GM23338 (cell line): ENCODE measurements at regions not wholly inside any gene's neighbourhood (a gene's known extent, or its start where the extent isn't known, plus 50 kb on each side); places are given as distances from the start of the nearest gene placed in this dataset.

ENCODE experiments used
- ATAC-seq: fragments of 200-7000 bp; cut with Tn5 transposase; 3 replicates; pipeline ENCODE4 v1.9.1; 2020
- DNase-seq: peaks from one replicate; pipeline ENCODE4 v3.0.0-alpha.2; 2015; ENCODE audit warnings: low spot score
- H2AFZ ChIP-seq: fragments of 200-600 bp; sonication (generic); 2 replicates; pipeline ENCODE4 v1.8.0; 2016; ENCODE audit warnings: antibody characterized with exemption, mild to moderate bottlenecking, moderate library complexity
- H3F3A ChIP-seq: fragments of 200-600 bp; sonication (generic); replicated peaks from 2 replicates; pipeline ENCODE4 v1.8.0; 2017; ENCODE audit warnings: antibody characterized with exemption, mixed run types, low read depth
- H3K27ac ChIP-seq: fragments of 200-600 bp; sonication (generic); 2 replicates; pipeline ENCODE4 v1.6.1; 2016; ENCODE audit warnings: low read depth
- H3K27me3 ChIP-seq: fragments of 200-600 bp; sonication (generic); 2 replicates; pipeline ENCODE4 v1.8.0; 2016; ENCODE audit warnings: mild to moderate bottlenecking, mixed run types, moderate library complexity; ENCODE audit not compliant: insufficient read depth
- H3K36me3 ChIP-seq: fragments of 200-600 bp; sonication (generic); 2 replicates; pipeline ENCODE4 v1.8.0; 2016; ENCODE audit warnings: mild to moderate bottlenecking; ENCODE audit not compliant: insufficient read depth
- H3K4me1 ChIP-seq: fragments of 200-600 bp; sonication (generic); 2 replicates; pipeline ENCODE4 v1.8.0; 2016; ENCODE audit warnings: mild to moderate bottlenecking, moderate library complexity; ENCODE audit not compliant: insufficient read depth
- H3K4me2 ChIP-seq: fragments of 200-600 bp; sonication (generic); 2 replicates; pipeline ENCODE4 v1.7.1; 2017; ENCODE audit warnings: mixed run types
- H3K4me3 ChIP-seq: fragments of 200-600 bp; sonication (generic); 2 replicates; pipeline ENCODE4 v1.6.1; 2016; ENCODE audit warnings: mixed run types
- H3K79me2 ChIP-seq: fragments of 200-600 bp; sonication (generic); replicated peaks from 2 replicates; pipeline ENCODE4 v1.8.0; 2017; ENCODE audit warnings: mild to moderate bottlenecking; ENCODE audit not compliant: insufficient read depth
- H3K9me2 ChIP-seq: fragments of 200-600 bp; sonication (generic); 2 replicates; pipeline ENCODE4 v1.8.0; 2017; ENCODE audit not compliant: insufficient read depth
- H4K20me1 ChIP-seq: fragments of 200-600 bp; sonication (generic); replicated peaks from 2 replicates; pipeline ENCODE4 v1.8.0; 2017; ENCODE audit warnings: mild to moderate bottlenecking; ENCODE audit not compliant: insufficient read depth
- H3K27ac Mint-ChIP-seq: 2 replicates; pipeline ENCODE4 v1.8.0; 2020; ENCODE audit warnings: inconsistent platforms, mild to moderate bottlenecking, moderate library complexity, mixed read lengths
- H3K27me3 Mint-ChIP-seq: 3 replicates; pipeline ENCODE4 v1.8.0; 2022; ENCODE audit warnings: low read depth, mild to moderate bottlenecking, moderate library complexity, mixed read lengths, inconsistent platforms; ENCODE audit not compliant: insufficient read depth, poor library complexity
- H3K36me3 Mint-ChIP-seq: 3 replicates; pipeline ENCODE4 v1.8.0; 2021; ENCODE audit warnings: low read depth, mild to moderate bottlenecking, inconsistent platforms, moderate library complexity, mixed read lengths
- H3K4me1 Mint-ChIP-seq: 3 replicates; pipeline ENCODE4 v1.8.0; 2020; ENCODE audit warnings: mild to moderate bottlenecking, inconsistent platforms, mixed read lengths
- H3K4me3 Mint-ChIP-seq: 3 replicates; pipeline ENCODE4 v1.8.0; 2021; ENCODE audit warnings: moderate library complexity, mild to moderate bottlenecking, inconsistent platforms, mixed read lengths
- H3K9me3 Mint-ChIP-seq: 3 replicates; pipeline ENCODE4 v1.8.0; 2020; ENCODE audit warnings: moderate library complexity, mild to moderate bottlenecking, inconsistent platforms, mixed read lengths
- CREB1 ChIP-seq: fragments of 250-450 bp; sonication (Bioruptor Pico); IDR thresholded peaks from 2 replicates; pipeline ENCODE4 v1.5.0; 2020; ENCODE audit warnings: low read depth, mild to moderate bottlenecking, moderate library complexity
- ETS1 ChIP-seq: IDR thresholded peaks from 2 replicates; pipeline ENCODE4 v1.6.1; 2016; ENCODE audit warnings: antibody characterized with exemption
- EZH2 ChIP-seq: fragments of 200-600 bp; sonication (generic); IDR thresholded peaks from one replicate; pipeline ENCODE4 v1.8.0; 2017; ENCODE audit warnings: antibody characterized with exemption, mild to moderate bottlenecking, low read depth; ENCODE audit not compliant: unreplicated experiment
- EZH2phosphoT487 ChIP-seq: fragments of 200-600 bp; sonication (generic); IDR thresholded peaks from one replicate; pipeline ENCODE4 v1.8.1; 2018; ENCODE audit warnings: antibody characterized with exemption; ENCODE audit not compliant: unreplicated experiment
- NANOG ChIP-seq: IDR thresholded peaks from 2 replicates; pipeline ENCODE4 v1.6.1; 2016; ENCODE audit warnings: antibody characterized with exemption, borderline replicate concordance
- POLR2AphosphoS5 ChIP-seq: IDR thresholded peaks from 2 replicates; pipeline ENCODE4 v1.6.1; 2016; ENCODE audit warnings: antibody characterized with exemption, low read depth
- STAT1 ChIP-seq: IDR thresholded peaks from one replicate; pipeline ENCODE4 v1.6.1; 2016; ENCODE audit warnings: antibody characterized with exemption; ENCODE audit not compliant: unreplicated experiment
- ZNF331 ChIP-seq: fragments of 250-450 bp; sonication (Bioruptor Pico); IDR thresholded peaks from 2 replicates; pipeline ENCODE4 v1.5.0; 2020; ENCODE audit warnings: low read depth, mild to moderate bottlenecking, moderate library complexity
- TF ChIP-seq, protein P1 (sequence below): fragments of 250-450 bp; sonication (Bioruptor Pico); IDR thresholded peaks from 2 replicates; pipeline ENCODE4 v1.5.0; 2020; ENCODE audit warnings: mild to moderate bottlenecking, moderate library complexity

GRCh38 chr14:98974113-98974512 is 297.9 kb downstream of the BCL11B start (continued):
- TF ChIP-seq, protein P1, sequence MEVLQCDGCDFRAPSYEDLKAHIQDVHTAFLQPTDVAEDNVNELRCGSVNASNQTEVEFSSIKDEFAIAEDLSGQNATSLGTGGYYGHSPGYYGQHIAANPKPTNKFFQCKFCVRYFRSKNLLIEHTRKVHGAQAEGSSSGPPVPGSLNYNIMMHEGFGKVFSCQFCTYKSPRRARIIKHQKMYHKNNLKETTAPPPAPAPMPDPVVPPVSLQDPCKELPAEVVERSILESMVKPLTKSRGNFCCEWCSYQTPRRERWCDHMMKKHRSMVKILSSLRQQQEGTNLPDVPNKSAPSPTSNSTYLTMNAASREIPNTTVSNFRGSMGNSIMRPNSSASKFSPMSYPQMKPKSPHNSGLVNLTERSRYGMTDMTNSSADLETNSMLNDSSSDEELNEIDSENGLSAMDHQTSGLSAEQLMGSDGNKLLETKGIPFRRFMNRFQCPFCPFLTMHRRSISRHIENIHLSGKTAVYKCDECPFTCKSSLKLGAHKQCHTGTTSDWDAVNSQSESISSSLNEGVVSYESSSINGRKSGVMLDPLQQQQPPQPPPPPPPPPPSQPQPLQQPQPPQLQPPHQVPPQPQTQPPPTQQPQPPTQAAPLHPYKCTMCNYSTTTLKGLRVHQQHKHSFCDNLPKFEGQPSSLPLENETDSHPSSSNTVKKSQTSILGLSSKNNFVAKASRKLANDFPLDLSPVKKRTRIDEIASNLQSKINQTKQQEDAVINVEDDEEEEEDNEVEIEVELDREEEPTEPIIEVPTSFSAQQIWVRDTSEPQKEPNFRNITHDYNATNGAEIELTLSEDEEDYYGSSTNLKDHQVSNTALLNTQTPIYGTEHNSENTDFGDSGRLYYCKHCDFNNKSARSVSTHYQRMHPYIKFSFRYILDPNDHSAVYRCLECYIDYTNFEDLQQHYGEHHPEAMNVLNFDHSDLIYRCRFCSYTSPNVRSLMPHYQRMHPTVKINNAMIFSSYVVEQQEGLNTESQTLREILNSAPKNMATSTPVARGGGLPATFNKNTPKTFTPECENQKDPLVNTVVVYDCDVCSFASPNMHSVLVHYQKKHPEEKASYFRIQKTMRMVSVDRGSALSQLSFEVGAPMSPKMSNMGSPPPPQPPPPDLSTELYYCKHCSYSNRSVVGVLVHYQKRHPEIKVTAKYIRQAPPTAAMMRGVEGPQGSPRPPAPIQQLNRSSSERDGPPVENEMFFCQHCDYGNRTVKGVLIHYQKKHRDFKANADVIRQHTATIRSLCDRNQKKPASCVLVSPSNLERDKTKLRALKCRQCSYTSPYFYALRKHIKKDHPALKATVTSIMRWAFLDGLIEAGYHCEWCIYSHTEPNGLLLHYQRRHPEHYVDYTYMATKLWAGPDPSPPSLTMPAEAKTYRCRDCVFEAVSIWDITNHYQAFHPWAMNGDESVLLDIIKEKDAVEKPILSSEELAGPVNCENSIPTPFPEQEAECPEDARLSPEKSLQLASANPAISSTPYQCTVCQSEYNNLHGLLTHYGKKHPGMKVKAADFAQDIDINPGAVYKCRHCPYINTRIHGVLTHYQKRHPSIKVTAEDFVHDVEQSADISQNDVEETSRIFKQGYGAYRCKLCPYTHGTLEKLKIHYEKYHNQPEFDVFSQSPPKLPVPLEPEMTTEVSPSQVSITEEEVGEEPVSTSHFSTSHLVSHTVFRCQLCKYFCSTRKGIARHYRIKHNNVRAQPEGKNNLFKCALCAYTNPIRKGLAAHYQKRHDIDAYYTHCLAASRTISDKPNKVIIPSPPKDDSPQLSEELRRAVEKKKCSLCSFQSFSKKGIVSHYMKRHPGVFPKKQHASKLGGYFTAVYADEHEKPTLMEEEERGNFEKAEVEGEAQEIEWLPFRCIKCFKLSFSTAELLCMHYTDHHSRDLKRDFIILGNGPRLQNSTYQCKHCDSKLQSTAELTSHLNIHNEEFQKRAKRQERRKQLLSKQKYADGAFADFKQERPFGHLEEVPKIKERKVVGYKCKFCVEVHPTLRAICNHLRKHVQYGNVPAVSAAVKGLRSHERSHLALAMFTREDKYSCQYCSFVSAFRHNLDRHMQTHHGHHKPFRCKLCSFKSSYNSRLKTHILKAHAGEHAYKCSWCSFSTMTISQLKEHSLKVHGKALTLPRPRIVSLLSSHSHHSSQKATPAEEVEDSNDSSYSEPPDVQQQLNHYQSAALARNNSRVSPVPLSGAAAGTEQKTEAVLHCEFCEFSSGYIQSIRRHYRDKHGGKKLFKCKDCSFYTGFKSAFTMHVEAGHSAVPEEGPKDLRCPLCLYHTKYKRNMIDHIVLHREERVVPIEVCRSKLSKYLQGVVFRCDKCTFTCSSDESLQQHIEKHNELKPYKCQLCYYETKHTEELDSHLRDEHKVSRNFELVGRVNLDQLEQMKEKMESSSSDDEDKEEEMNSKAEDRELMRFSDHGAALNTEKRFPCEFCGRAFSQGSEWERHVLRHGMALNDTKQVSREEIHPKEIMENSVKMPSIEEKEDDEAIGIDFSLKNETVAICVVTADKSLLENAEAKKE (CRISPR knock-in tag) = no peak
- TF ChIP-seq EZH2phosphoT487 (no peak), CREB1 (CRISPR knock-in tag) (no peak), STAT1 (no peak), ETS1 (no peak), NANOG (no peak)

DNA sequence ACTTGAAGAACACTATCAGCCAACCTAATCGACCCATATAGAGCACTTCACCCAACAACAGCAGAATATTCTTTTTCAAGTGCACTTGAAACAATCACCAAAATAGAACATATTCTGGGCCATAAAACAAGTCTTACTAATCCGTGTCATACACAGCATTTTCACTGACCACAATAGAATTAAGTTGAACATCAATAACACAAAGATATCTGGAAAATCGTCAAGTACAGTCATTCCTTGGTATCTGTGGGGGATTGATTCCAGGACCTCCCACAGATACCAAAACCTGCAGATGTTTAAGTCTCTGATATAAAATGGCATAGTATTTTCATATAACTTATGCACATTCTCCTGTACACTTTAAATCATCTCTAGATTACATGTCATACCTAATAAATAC is 295.7 kb downstream of the BCL11B start:
- Histone ChIP-seq H4K20me1 (no peaks in the 10 kb centered on the region), H3K79me2 (no peaks in the 10 kb centered on the region), H3K4me1 (no peaks in the 10 kb centered on the region), H3K27me3 (no peaks in the 10 kb centered on the region), H3K27ac (no peak overlapping the region), H3K36me3 (no peaks in the 10 kb centered on the region), H3F3A (no peaks in the 10 kb centered on the region), H2AFZ (no peak overlapping the region), H3K4me2 (no peak overlapping the region), H3K9me2 (no peaks in the 10 kb centered on the region), H3K4me3 (no peak overlapping the region)
- Mint-ChIP-seq H3K27ac (no peak overlapping the region), H3K36me3 (no peaks in the 10 kb centered on the region; the same call in 2 of the 3 replicates), H3K4me1 (no peaks in the 10 kb centered on the region), H3K4me3 (no peak overlapping the region), H3K27me3 (no peaks in the 10 kb centered on the region), H3K9me3 (peaks cover 17% of the 10 kb centered on the region; the same call in 1 of the 3 replicates)
- no peak for DNase-seq
- ATAC-seq = no peak
- TF ChIP-seq, protein P1 (CRISPR knock-in tag) = no peak
- no peak for TF ChIP-seq EZH2
- no peak for TF ChIP-seq NANOG
- no peak for TF ChIP-seq POLR2AphosphoS5
- TF ChIP-seq ZNF331 (CRISPR knock-in tag) = no peak
- TF ChIP-seq STAT1 = no peak
